Left lobe of liver (tissue), 2 donors: ENCODE measurements at regions not wholly inside any gene's neighbourhood (a gene's known extent, or its start where the extent isn't known, plus 50 kb on each side); places are given as distances from the start of the nearest gene placed in this dataset.

Experiments used
- ATAC-seq: fragments of 200-7000 bp; cut with Tn5 transposase; one replicate; pipeline ENCODE4 v1.9.1; 2020; ENCODE audit warnings: mild to moderate bottlenecking, moderate library complexity
- DNase-seq: peaks from one replicate; pipeline ENCODE4 v3.0.0-alpha.2; 2020; ENCODE audit warnings: low spot score
- donor health status: DM: no; HTN: no; CAD: no; lungs with moderate emphysema.
- donor health status: DM: no; HTN: yes; CAD: no.

DNA sequence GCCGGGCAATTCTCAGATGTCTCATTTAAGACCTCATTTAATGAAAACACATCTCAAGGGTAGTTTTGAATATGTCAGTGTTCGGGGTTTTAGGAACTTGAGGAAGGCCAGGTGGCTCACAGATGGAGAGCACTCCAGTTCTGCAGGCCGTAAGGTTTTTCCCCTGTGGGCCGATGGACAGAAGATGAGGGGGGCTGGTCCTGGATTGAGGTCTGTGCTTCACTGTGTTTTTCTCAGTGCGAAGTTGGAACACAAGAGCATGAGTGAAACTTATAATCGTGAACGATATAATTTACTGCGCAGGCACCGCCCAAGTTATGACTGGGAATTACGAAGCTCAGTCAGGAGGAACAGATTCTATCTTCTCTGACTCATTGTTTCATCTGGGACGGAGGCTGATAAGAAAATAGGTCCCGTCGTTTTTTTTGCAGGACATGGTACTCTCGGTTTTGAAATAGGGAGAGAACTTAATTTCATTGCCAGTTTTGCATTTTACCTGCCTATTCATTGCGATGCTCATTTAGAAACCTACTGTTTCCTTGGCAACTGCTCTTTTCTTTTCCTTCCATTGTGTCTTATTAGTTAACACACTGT, 591.0 kb upstream of the PFKP start:
- ATAC-seq (no peak), DNase-seq (no peak)

DNA sequence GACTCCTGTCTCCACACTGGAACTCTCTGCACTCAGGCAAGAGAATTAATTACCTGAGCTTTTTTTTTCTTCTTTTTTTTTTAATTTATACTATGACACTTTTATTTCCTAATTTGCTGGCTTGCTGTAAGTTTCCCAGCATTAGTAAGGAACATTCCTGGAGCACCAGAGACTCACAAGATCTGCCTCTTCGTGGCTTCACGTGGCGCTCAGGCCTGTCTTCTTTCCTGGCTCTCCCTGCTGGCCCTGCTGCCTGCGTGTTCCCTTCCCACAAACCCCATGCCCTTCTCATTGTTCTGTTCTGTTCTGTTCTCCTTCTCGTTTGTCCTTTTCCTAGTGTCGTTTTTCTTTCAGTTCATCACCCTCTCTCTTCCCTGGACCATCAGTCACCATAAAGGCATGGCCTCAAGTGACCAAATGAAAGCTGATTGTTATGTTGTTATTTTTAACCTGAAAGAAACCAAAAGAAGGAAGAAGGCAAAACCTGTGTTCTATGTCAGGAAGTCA, 591.6 kb upstream of the PFKP start:
- no peak for DNase-seq
- ATAC-seq: no peak

DNA sequence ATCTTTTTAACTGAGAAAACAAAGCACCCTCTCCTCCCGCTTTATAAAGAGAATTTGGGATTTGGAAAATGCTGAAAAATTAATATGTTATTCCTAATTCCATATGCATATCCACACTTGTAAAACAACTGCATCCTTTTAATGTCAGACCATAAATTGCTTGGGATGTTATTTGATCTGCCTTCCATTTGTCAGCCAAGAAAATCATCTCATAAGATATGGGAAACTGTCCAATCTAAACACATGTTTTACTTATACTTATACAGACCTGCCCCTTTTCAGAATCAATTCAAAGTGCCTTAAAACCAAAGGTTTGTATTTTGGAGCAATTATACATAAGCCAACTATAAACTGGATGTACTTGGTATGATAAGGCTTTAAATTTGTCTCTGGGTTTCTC, 595.5 kb upstream of the PFKP start:
- ATAC-seq (no peak), DNase-seq (no peak)

DNA sequence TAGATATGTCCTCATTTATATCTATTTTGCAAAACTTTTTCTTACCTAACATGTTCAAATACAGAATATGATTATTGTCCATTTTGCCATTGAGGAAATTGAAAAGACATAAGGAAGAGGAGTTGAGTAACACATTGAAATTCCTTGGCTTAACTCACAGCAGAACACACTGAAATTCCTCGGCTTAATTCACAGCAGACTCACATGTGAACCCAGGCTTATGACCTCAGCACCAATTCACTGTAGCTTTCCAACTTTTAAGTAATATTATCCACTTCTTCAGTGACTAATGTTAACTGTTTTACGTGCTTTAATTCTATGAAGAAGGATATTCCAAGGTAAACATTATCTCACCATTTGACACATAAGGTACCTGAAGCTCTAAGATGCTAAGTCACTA, 597.5 kb upstream of the PFKP start:
- no peak for ATAC-seq

DNA sequence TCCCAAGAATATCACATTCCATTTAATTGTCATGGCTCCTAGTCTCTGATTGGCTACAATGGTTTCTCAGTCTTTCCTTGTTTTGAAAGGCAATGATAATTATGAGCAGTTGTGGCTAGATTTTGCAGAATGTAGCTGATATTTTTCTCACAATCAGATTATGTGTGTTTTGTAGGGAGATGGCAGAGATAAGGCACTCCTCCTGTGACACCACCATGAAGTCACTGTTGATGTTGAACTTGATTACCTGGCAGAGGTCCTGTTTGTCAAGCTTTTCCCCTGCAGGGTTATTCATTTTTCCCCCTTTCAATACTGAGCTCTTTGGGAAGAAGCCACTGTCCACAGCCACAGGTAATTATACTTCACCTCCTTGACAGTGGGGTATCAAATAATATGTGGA, 602.9 kb upstream of the PFKP start:
- DNase-seq (no peak), ATAC-seq (no peak)

More for the DNA sequence above, 597.5 kb upstream of the PFKP start:
- no peak for DNase-seq

DNA sequence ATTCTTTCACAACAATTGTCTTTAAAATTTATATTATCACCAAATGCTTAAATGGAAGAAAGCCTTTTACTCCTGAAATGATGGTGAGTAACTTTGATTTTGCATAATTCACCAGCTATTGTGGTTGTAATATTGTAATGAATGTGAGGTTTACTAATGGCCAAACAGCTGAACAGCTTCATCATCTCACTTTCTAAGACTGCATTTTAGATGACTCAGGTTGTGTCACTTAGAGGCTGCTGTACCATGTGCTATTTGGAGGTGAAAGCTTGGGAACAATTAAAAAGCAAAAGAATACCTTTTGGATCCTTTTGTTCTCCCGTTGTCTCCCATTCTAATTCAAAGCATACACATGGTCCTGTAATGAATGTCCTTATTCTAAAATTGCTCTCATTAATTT, 604.0 kb upstream of the PFKP start:
- no peak for DNase-seq
- no peak for ATAC-seq

DNA sequence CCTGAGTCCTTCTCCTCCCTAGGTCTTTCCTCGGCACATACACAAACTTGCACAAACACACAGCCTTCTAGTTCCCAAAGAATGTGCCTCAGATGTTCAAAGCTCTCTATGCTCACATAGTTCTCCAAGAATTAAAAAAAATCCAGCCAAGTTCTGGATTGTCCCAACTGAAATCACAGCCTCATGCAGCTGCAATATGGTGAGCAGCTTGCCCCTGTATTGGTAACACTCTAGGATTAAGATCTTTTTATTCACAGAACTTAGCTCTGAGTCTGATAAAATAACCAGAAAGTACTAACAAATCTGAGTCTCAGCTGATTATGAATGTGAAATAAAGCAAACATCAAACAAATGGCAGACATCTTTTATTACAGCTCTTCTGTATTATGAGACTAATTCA, 604.8 kb upstream of the PFKP start:
- DNase-seq: no peak
- ATAC-seq: no peak

DNA sequence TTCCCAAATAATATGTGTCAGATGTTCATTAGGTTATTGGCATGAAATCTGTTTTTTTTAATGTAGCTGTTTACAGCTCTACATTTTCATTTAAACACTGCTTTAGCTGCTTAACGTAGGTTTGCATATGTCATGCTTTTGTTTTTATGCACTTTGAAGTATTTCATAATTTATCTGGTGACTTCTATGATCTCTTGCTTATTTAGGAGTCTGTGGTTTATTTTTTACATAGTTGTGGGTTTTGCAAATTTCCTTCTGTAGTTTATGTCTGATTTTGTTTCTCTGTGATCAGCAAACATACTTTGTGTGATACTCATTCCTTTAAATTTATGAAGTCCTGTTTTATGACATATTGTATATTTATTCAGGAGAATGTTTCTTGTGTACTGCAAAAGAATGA, 606.5 kb upstream of the PFKP start:
- ATAC-seq: no peak
- no peak for DNase-seq

DNA sequence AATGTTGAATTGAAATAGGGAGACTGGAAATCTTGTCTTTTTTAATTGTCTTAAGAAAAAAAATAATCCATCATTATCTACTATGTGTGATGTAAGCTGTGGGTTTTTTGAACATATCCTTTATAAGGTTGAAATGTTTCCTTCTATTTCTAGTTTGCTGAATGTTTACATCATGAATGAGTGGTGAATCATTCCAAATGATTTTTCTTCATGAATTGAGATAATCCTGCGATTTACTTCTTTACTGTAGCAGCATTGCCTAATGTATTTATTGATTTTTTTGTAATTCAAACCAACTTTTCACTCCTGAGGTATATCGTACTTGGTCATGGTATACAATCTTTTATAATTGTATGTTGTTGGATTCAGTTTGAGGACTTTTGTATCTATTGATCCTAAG, 607.6 kb upstream of the PFKP start:
- no peak for DNase-seq
- ATAC-seq: no peak

DNA sequence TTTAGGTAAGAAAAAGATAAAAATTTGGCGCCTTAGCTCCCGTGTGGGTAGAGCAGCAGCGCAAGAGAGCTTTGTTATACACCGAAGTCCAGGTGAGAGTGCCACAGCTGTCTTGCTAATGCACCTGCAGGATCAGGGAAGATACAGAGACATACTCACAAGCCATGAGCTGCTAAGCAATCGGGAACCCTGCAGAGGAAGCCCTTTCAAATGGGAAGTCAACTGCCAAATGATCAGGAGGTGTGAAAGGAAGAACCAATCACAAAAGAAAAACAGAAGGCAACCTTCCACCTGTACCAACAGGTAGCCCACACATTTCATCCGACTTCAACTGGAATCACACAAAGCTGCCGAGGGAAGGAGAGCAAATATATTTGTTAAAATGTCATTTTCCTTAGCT, 610.5 kb upstream of the PFKP start:
- no peak for DNase-seq
- ATAC-seq: no peak

DNA sequence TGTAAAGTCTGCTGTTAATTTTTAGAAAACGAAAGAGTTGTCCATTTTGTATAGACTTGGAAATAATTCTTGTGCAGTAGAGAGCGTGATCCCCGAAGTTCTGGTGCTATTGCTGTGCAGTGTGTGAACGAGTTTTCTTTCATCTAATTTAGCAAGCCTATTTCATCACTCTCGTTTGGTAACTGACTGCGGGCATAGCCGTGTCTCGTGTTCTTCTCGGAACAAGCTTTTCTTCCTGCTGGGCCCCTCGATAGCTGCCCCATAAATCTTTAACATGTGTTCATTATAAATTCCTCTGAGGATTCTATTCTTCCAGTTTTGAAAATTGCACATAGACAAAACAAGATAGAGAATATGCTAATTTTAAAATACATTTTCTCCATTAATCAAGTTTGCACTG, 622.0 kb upstream of the PFKP start:
- no peak for ATAC-seq
- no peak for DNase-seq

DNA sequence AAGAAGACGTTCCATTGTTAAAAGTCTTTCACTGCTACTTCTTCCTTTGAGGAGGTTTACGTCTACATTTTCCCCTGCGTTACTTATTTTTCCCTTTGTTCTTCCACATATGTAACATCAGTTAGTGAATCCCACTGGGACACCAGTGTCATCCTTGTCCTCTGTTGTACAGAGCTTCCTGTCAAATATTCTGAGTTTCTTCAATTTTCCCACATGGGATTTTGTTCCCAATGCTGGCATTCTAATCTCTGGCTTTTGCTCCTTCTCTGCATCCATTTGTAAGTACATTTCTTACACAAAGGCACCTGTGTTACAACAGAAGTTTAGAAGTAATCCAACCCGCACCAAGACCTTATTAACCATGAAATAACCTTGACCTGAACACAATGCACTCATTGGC, 627.4 kb upstream of the PFKP start:
- ATAC-seq: no peak

DNA sequence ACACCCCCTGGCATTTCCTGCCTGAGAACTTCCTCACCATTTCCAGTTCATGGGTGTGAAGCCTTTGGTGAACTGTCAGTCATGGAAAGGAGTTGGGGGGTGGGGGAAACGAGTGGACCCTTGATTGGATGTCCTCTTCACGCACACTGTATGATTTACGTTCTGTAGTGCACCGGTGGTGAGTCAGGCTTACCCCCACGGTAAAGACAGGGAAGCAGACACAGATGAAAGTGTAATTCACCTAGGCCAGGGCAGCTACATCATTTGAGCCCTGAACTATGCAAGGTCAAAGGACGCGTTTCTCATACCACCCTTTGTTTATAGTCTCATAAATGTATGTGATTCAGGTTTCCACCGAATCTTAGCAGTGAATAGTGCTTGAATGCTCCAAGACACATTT, 628.3 kb upstream of the PFKP start:
- DNase-seq: no peak
- no peak for ATAC-seq

More for the DNA sequence above, 627.4 kb upstream of the PFKP start:
- no peak for DNase-seq

DNA sequence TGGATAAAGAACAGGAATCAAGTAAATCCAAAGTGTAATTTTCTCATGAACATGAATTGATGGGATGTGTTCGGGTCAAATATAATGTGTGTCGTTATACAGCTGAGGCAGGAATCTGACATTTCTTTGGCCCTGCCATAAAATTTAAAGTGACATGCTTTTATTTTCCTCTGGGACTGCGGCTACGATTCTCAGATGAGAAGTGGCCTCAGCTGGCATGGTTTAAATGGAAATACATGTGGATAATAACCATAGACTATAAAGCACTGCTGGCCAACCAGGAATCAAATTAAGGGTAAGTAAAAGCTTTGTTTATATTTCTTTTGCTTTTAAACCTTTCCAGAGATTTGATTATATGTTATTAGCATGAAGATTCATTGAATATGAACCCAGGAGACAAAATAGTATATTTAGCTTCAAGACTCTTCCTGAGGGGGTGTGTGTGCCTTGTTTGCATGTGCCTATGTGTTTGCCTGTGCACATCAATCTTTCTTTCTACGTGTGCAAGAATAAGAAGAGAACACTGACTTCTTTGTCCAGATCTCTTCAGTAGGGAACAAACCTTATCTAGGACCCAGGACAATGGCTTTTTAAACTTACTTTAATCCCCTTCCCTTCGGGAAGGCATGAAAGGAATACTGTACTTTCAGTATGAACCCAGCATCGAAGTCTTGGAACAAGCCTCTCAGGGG, 629.0 kb upstream of the PFKP start:
- no peak for ATAC-seq
- DNase-seq: no peak

DNA sequence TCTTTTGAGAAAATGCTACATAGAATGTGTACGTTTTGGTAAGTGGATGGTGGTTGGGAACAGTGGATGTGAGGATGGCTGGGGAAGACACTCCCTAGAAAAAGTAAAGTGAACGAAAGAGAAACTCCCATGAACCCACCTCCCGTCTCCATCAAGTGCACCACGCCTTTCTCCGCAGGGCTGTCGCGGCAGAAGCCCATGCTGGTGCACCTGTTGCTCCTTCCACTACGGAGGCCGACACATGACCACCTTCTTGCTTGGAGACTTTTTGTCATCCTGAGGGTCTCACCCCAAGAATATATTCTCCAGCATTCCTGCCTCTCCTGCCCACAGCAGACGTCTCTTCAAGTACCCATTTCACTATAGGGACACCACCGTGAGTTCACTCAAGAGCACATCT, 630.4 kb upstream of the PFKP start:
- ATAC-seq (no peak), DNase-seq (no peak)

DNA sequence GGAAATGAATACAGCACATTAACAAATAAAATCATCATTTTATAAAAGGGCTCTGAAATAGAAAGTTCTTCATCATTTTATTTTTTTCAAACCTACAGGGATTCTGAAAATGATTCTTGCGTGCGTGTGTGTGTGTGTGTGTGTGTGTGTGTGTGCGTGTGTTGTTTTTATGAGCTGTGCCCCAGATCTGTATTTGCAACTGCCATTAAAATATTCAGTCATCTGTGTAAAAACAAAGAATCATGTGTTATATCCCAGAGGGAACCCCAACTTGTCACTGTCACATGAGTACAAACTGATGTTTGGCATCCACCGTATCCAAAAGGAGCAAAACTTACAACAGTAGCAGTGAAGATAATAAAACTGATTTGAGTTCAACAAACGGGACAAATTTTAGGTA, 635.4 kb upstream of the PFKP start:
- DNase-seq (no peak), ATAC-seq (no peak)

DNA sequence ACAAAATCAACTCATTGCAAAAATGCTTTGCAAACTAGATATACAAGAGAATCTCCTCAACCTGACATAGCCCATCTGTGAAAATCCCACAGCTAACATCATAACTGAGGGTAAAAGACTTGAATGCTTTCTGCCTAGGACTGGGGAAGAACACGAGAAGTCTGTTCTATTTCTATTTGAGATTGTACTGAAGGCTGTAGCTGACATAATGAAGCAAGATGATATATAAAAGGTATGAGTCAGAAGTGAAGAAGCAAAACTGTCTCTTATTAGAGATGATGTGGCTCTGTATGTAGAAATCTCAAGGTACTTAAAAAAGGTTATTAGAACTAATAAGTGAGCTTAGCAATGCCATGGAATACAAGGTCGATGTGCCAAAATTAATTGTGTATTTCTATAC, 639.9 kb upstream of the PFKP start:
- DNase-seq: no peak

DNA sequence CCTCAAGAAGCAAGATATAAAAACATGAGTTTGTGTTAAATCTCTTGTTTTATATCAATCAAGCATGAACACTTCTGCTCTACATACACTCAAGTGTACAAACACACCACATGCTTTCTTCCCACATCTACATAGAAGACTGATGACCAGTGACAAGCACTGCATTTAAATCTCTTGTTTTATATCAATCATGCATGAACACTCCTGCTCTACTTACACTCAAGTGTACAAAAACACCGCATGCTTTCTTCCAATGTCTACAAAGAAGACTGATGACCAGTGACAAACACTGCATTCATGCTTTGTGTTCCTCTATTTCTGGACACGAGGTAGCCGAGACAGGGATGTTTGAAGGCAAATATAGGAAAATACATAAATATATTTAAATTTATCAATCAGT, 642.0 kb upstream of the PFKP start:
- ATAC-seq: no peak

More for the DNA sequence above, 639.9 kb upstream of the PFKP start:
- no peak for ATAC-seq

DNA sequence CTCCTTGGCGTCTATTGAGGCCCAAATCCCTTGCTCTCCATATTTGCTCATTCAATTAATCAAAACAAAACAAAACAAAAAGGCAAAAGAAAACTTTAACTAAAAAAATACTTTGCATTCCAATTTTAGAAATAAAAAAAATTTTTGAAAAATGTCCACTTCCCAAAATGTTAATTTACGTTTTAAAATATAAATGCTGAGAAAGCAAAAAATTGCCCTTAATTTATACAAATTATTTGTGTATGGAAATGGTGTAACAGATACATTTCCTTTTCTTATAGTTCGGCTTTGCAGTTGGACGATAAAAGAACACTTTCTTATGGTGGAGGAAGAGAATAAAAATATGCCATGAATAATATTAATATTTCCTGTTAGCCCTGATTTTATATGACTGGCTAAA, 652.8 kb upstream of the PFKP start:
- ATAC-seq (no peak), DNase-seq (no peak)

More for the DNA sequence above, 642.0 kb upstream of the PFKP start:
- no peak for DNase-seq

DNA sequence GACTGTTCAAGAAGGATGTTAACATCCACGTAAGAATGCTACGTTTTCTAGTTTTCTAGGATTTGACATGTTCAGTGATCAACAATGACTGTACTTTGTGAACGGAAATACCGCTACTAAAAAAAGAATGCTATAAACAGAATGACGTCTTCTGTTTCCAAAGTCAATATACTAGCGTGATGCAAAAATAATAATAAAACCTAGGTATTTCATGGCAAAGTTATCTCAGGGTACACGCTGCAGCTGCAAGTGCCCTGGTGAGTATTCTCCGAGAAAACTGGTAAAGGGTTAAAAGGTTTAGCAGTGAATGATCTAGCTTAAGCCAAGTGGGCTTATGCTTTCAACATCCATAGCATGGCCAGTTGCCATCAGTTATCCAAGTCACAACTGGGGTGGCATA, 653.3 kb upstream of the PFKP start:
- DNase-seq (no peak), ATAC-seq (no peak)

DNA sequence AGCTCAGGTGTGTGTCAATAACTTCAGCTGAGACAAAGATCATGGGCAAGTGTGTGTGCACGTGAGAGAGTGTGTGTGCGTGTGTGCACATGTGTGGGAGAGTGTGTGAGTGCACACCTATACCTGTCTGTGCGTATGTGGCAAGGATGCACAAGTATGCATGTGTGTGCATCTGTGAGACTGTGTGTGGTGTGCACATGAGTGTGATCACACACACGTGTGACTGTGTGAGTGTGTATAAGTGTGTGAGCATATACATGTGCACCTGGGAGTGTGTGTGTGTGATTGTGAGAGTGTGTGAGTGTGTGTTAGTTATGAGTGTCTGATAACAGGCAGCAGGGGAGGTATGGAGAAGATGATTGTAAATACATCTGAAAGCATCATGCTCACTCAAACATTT, 657.3 kb upstream of the PFKP start:
- ATAC-seq (no peak), DNase-seq (no peak)

DNA sequence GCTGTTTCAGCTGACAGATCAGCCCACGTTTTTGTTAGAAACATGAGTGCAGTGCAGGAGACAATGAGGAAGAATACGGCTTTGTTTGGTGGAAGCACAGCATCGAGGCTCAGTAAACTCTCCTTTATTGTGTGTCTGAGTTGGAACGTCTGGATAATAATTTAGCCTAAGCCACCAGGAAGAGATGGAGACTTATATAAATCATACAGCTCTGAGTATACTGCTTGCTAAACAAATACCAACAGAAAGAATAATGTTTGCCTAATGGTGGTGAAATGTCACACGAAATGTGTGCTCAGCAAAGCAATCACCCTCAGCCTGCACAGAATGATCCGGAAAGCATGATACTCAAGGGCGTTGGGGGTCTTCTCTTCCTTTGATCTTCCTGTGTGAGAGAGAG, 664.1 kb upstream of the ADARB2 start:
- DNase-seq: no peak
- ATAC-seq: no peak

DNA sequence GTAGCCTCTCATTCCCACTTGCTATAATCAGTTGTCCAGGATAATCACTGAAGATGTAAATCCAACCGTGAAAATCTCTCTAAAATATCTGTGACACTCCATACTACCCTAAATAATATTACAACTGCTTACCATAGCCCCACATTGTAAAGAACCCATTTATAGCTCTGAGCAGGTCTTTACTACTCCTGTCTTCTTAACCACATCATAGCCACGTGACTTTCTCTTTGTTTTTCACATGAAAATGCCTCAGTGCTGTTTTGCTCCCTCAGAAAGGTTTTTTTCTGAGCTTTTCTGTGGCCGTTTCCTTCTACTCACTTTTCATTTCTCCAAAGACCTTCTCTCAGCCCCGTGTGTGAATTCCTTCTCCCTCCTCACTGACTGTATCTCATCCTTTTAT, 662.2 kb upstream of the ADARB2 start:
- ATAC-seq: no peak
- no peak for DNase-seq
